GM23338 (cell line): ENCODE measurements at regions not wholly inside any gene's neighbourhood (a gene's known extent, or its start where the extent isn't known, plus 50 kb on each side); places are given as distances from the start of the nearest gene placed in this dataset.

Source experiments
- ATAC-seq: fragments of 200-7000 bp; cut with Tn5 transposase; 3 replicates; pipeline ENCODE4 v1.9.1; 2020
- DNase-seq: peaks from one replicate; pipeline ENCODE4 v3.0.0-alpha.2; 2015; ENCODE audit warnings: low spot score
- H2AFZ ChIP-seq: fragments of 200-600 bp; sonication (generic); 2 replicates; pipeline ENCODE4 v1.8.0; 2016; ENCODE audit warnings: antibody characterized with exemption, mild to moderate bottlenecking, moderate library complexity
- H3F3A ChIP-seq: fragments of 200-600 bp; sonication (generic); replicated peaks from 2 replicates; pipeline ENCODE4 v1.8.0; 2017; ENCODE audit warnings: antibody characterized with exemption, mixed run types, low read depth
- H3K27ac ChIP-seq: fragments of 200-600 bp; sonication (generic); 2 replicates; pipeline ENCODE4 v1.6.1; 2016; ENCODE audit warnings: low read depth
- H3K27me3 ChIP-seq: fragments of 200-600 bp; sonication (generic); 2 replicates; pipeline ENCODE4 v1.8.0; 2016; ENCODE audit warnings: mild to moderate bottlenecking, mixed run types, moderate library complexity; ENCODE audit not compliant: insufficient read depth
- H3K36me3 ChIP-seq: fragments of 200-600 bp; sonication (generic); 2 replicates; pipeline ENCODE4 v1.8.0; 2016; ENCODE audit warnings: mild to moderate bottlenecking; ENCODE audit not compliant: insufficient read depth
- H3K4me1 ChIP-seq: fragments of 200-600 bp; sonication (generic); 2 replicates; pipeline ENCODE4 v1.8.0; 2016; ENCODE audit warnings: mild to moderate bottlenecking, moderate library complexity; ENCODE audit not compliant: insufficient read depth
- H3K4me2 ChIP-seq: fragments of 200-600 bp; sonication (generic); 2 replicates; pipeline ENCODE4 v1.7.1; 2017; ENCODE audit warnings: mixed run types
- H3K4me3 ChIP-seq: fragments of 200-600 bp; sonication (generic); 2 replicates; pipeline ENCODE4 v1.6.1; 2016; ENCODE audit warnings: mixed run types
- H3K79me2 ChIP-seq: fragments of 200-600 bp; sonication (generic); replicated peaks from 2 replicates; pipeline ENCODE4 v1.8.0; 2017; ENCODE audit warnings: mild to moderate bottlenecking; ENCODE audit not compliant: insufficient read depth
- H3K9me2 ChIP-seq: fragments of 200-600 bp; sonication (generic); 2 replicates; pipeline ENCODE4 v1.8.0; 2017; ENCODE audit not compliant: insufficient read depth
- H4K20me1 ChIP-seq: fragments of 200-600 bp; sonication (generic); replicated peaks from 2 replicates; pipeline ENCODE4 v1.8.0; 2017; ENCODE audit warnings: mild to moderate bottlenecking; ENCODE audit not compliant: insufficient read depth
- H3K27ac Mint-ChIP-seq: 2 replicates; pipeline ENCODE4 v1.8.0; 2020; ENCODE audit warnings: inconsistent platforms, mild to moderate bottlenecking, moderate library complexity, mixed read lengths
- H3K27me3 Mint-ChIP-seq: 3 replicates; pipeline ENCODE4 v1.8.0; 2022; ENCODE audit warnings: low read depth, mild to moderate bottlenecking, moderate library complexity, mixed read lengths, inconsistent platforms; ENCODE audit not compliant: insufficient read depth, poor library complexity
- H3K36me3 Mint-ChIP-seq: 3 replicates; pipeline ENCODE4 v1.8.0; 2021; ENCODE audit warnings: low read depth, mild to moderate bottlenecking, inconsistent platforms, moderate library complexity, mixed read lengths
- H3K4me1 Mint-ChIP-seq: 3 replicates; pipeline ENCODE4 v1.8.0; 2020; ENCODE audit warnings: mild to moderate bottlenecking, inconsistent platforms, mixed read lengths
- H3K4me3 Mint-ChIP-seq: 3 replicates; pipeline ENCODE4 v1.8.0; 2021; ENCODE audit warnings: moderate library complexity, mild to moderate bottlenecking, inconsistent platforms, mixed read lengths
- H3K9me3 Mint-ChIP-seq: 3 replicates; pipeline ENCODE4 v1.8.0; 2020; ENCODE audit warnings: moderate library complexity, mild to moderate bottlenecking, inconsistent platforms, mixed read lengths
- CREB1 ChIP-seq: fragments of 250-450 bp; sonication (Bioruptor Pico); IDR thresholded peaks from 2 replicates; pipeline ENCODE4 v1.5.0; 2020; ENCODE audit warnings: low read depth, mild to moderate bottlenecking, moderate library complexity
- CTCF ChIP-seq, 2 experiments: fragments of 200-600 bp in 1 of 2; sonication (generic) in 1 of 2; conservative IDR thresholded peaks; 2 replicates each; pipeline versions ENCODE4 v1.5.1 to v1.6.1; 2016 to 2017; ENCODE audit warnings: antibody characterized with exemption in 2 of 2, low read depth in 2 of 2, mild to moderate bottlenecking in 2 of 2, moderate library complexity in 1 of 2
- ETS1 ChIP-seq: IDR thresholded peaks from 2 replicates; pipeline ENCODE4 v1.6.1; 2016; ENCODE audit warnings: antibody characterized with exemption
- EZH2 ChIP-seq: fragments of 200-600 bp; sonication (generic); IDR thresholded peaks from one replicate; pipeline ENCODE4 v1.8.0; 2017; ENCODE audit warnings: antibody characterized with exemption, mild to moderate bottlenecking, low read depth; ENCODE audit not compliant: unreplicated experiment
- EZH2phosphoT487 ChIP-seq: fragments of 200-600 bp; sonication (generic); IDR thresholded peaks from one replicate; pipeline ENCODE4 v1.8.1; 2018; ENCODE audit warnings: antibody characterized with exemption; ENCODE audit not compliant: unreplicated experiment
- JUNB ChIP-seq: IDR thresholded peaks from one replicate; pipeline ENCODE4 v1.6.1; 2016; ENCODE audit warnings: antibody characterized with exemption; ENCODE audit not compliant: unreplicated experiment
- NANOG ChIP-seq: IDR thresholded peaks from 2 replicates; pipeline ENCODE4 v1.6.1; 2016; ENCODE audit warnings: antibody characterized with exemption, borderline replicate concordance
- POLR2AphosphoS5 ChIP-seq: IDR thresholded peaks from 2 replicates; pipeline ENCODE4 v1.6.1; 2016; ENCODE audit warnings: antibody characterized with exemption, low read depth
- REST ChIP-seq: IDR thresholded peaks from one replicate; pipeline ENCODE4 v1.6.1; 2018; ENCODE audit warnings: antibody characterized with exemption; ENCODE audit not compliant: unreplicated experiment
- STAT1 ChIP-seq: IDR thresholded peaks from one replicate; pipeline ENCODE4 v1.6.1; 2016; ENCODE audit warnings: antibody characterized with exemption; ENCODE audit not compliant: unreplicated experiment
- ZNF114 ChIP-seq: fragments of 250-450 bp; sonication (Bioruptor Pico); IDR thresholded peaks from 2 replicates; pipeline ENCODE4 v1.5.0; 2020; ENCODE audit warnings: mild to moderate bottlenecking, moderate library complexity
- ZNF331 ChIP-seq: fragments of 250-450 bp; sonication (Bioruptor Pico); IDR thresholded peaks from 2 replicates; pipeline ENCODE4 v1.5.0; 2020; ENCODE audit warnings: low read depth, mild to moderate bottlenecking, moderate library complexity
- ZNF462 ChIP-seq: fragments of 250-450 bp; sonication (Bioruptor Pico); IDR thresholded peaks from 2 replicates; pipeline ENCODE4 v1.5.0; 2020; ENCODE audit warnings: mild to moderate bottlenecking, moderate library complexity

GRCh38 chr2:121910139-121910538 is 154.7 kb downstream of the TSN start:
- Histone ChIP-seq H3K4me1 (no peaks in the 10 kb centered on the region; the same call in 1 of the 2 replicates), H3K27me3 (no peaks in the 10 kb centered on the region), H3K4me3 (no peak overlapping the region), H3K4me2 (no peak overlapping the region), H3K36me3 (no peaks in the 10 kb centered on the region), H3K79me2 (no peaks in the 10 kb centered on the region), H4K20me1 (no peaks in the 10 kb centered on the region), H2AFZ (no peak overlapping the region), H3F3A (no peaks in the 10 kb centered on the region), H3K9me2 (0 out of 2 replicates have a peak, but pooled peaks cover 4% of the 10 kb centered on the region), H3K27ac (no peak overlapping the region)
- no peak for TF ChIP-seq EZH2phosphoT487
- TF ChIP-seq STAT1 = no peak
- TF ChIP-seq JUNB = no peak
- no peak for TF ChIP-seq EZH2
- no peak for TF ChIP-seq POLR2AphosphoS5
- TF ChIP-seq ETS1 = no peak
- TF ChIP-seq NANOG = no peak
- no peak for TF ChIP-seq REST
- no peak for TF ChIP-seq ZNF462 (CRISPR knock-in tag)
- no peak for TF ChIP-seq CREB1 (CRISPR knock-in tag)
- no peak for TF ChIP-seq CTCF (conservative IDR thresholded peaks at IDR 0.05; ENCODE audit: low read depth in 2 of 2)
- TF ChIP-seq ZNF114 (CRISPR knock-in tag) = no peak
- no peak for TF ChIP-seq ZNF331
- Mint-ChIP-seq H3K9me3 (no peaks in the 10 kb centered on the region), H3K4me1 (no peaks in the 10 kb centered on the region), H3K36me3 (no peaks in the 10 kb centered on the region), H3K27ac (no peak overlapping the region), H3K4me3 (no peak overlapping the region), H3K27me3 (peaks cover 4% of the 10 kb centered on the region)
- DNase-seq (no peak), ATAC-seq (no peak)
